ENCODE measurements at regions not wholly inside any gene's neighbourhood (a gene's known extent, or its start where the extent isn't known, plus 50 kb on each side); places are given as distances from the start of the nearest gene placed in this dataset.

DNA sequence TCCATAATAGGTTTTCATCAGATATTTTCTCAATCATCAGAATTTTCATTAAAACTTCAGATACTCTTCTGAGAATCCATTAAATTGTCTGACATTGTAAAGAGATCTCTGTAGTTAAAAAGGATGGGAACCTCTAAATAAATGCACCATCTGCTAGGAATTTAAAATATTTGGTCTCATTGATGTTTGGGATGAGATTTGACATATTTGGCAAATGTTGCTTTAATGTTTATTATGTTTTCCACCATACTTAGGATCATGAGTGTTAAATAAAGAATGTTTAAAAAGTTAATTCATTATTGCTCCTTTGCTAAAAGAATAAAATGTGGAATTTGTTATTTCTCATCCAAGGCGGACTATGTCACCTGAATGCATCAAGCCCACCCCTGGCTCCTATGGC, 85.5 kb upstream of the VANGL1 start:
- intact Hi-C loops (cut with DNase I; ENCODE audit: low total_unique reads), result no loop called here
- DNase-seq, result no peak
- Histone ChIP-seq H3K27ac (no peak overlapping the region), H3K4me1 (no peaks in the 10 kb centered on the region), H3K9me3 (no peaks in the 10 kb centered on the region), H3K4me3 (no peak overlapping the region), H3K36me3 (no peaks in the 10 kb centered on the region), H3K27me3 (no peaks in the 10 kb centered on the region)
- in situ Hi-C loops (cut with MboI; ENCODE audit: low sequenced_read_pairs in 4 of 4), result no loop called here
- TF ChIP-seq POLR2A (IDR thresholded peaks at IDR 0.05), result no peak
- no peak for TF ChIP-seq CTCF (IDR thresholded peaks at IDR 0.05 in 4 of 5, conservative IDR thresholded peaks at IDR 0.05 in 1 of 5)
- no peak for ATAC-seq

- DNase-seq, result no peak
- H3K27me3 ChIP-seq, result no peaks in the 10 kb centered on the region
- in situ Hi-C loops (cut with MboI; ENCODE audit: low sequenced_read_pairs in 4 of 4) (no loop called here), intact Hi-C loops (cut with DNase I; ENCODE audit: low total_unique reads) (no loop called here)
- H3K36me3 ChIP-seq, result no peaks in the 10 kb centered on the region
- no peaks in the 10 kb centered on the region for H3K9me3 ChIP-seq
- ATAC-seq, result no peak
- no peak overlapping the region for H3K4me3 ChIP-seq
- H3K27ac ChIP-seq, result no peak overlapping the region
- TF ChIP-seq POLR2A (IDR thresholded peaks at IDR 0.05) (no peak), CTCF (IDR thresholded peaks at IDR 0.05 in 4 of 5, conservative IDR thresholded peaks at IDR 0.05 in 1 of 5) (no peak)
- no peaks in the 10 kb centered on the region for H3K4me1 ChIP-seq
Observed at GRCh38 chr1:115555446-115555845, 86.3 kb upstream of the VANGL1 start.

- intact Hi-C loops (cut with DNase I; ENCODE audit: low total_unique reads), result no loop called here
- ATAC-seq, result no peak
- Histone ChIP-seq H3K27ac (no peak overlapping the region), H3K9me3 (no peaks in the 10 kb centered on the region), H3K27me3 (no peaks in the 10 kb centered on the region), H3K4me1 (no peaks in the 10 kb centered on the region), H3K36me3 (no peaks in the 10 kb centered on the region), H3K4me3 (no peak overlapping the region)
- in situ Hi-C loops (cut with MboI; ENCODE audit: low sequenced_read_pairs in 4 of 4), result no loop called here
- TF ChIP-seq POLR2A (IDR thresholded peaks at IDR 0.05), result no peak
- no peak for TF ChIP-seq CTCF (IDR thresholded peaks at IDR 0.05 in 4 of 5, conservative IDR thresholded peaks at IDR 0.05 in 1 of 5)
- no peak for DNase-seq
Observed at GRCh38 chr1:115547696-115548095, 94.1 kb upstream of the VANGL1 start.

GRCh38 chr1:115546846-115547245, 94.9 kb upstream of the VANGL1 start:
- TF ChIP-seq POLR2A (IDR thresholded peaks at IDR 0.05) (no peak), CTCF (IDR thresholded peaks at IDR 0.05 in 4 of 5, conservative IDR thresholded peaks at IDR 0.05 in 1 of 5) (no peak)
- intact Hi-C loops (cut with DNase I; ENCODE audit: low total_unique reads), result no loop called here
- no peak for DNase-seq
- no peak overlapping the region for H3K4me3 ChIP-seq
- no peaks in the 10 kb centered on the region for H3K9me3 ChIP-seq
- no peaks in the 10 kb centered on the region for H3K4me1 ChIP-seq
- ATAC-seq, result no peak
- no peak overlapping the region for H3K27ac ChIP-seq
- no peaks in the 10 kb centered on the region for H3K27me3 ChIP-seq
- H3K36me3 ChIP-seq, result no peaks in the 10 kb centered on the region
- in situ Hi-C loops (cut with MboI; ENCODE audit: low sequenced_read_pairs in 4 of 4), result no loop called here

Data from gastrocnemius medialis (tissue), 4 donors.